ENCODE measurements at regions not wholly inside any gene's neighbourhood (a gene's known extent, or its start where the extent isn't known, plus 50 kb on each side); places are given as distances from the start of the nearest gene placed in this dataset.

- Histone ChIP-seq H3K36me3 (ENCODE audit: control insufficient read depth in 2 of 2, extremely low read depth in 1 of 2, insufficient read depth in 2 of 2, low read length in 2 of 2) (no peaks in the 10 kb centered on the region), H3K9me1 (ENCODE audit: control insufficient read depth, extremely low read depth, insufficient read depth, low read length) (no peaks in the 10 kb centered on the region), H4K20me1 (ENCODE audit: control insufficient read depth, extremely low read depth, insufficient read depth, low read length) (no peaks in the 10 kb centered on the region), H3K9me3 (ENCODE audit: control insufficient read depth, low read depth, low read length) (no peaks in the 10 kb centered on the region), H3K79me2 (ENCODE audit: control insufficient read depth, insufficient read depth, low read length) (no peaks in the 10 kb centered on the region), H3K27me3 (ENCODE audit: control insufficient read depth, extremely low read depth, insufficient read depth, low read length) (no peaks in the 10 kb centered on the region), H3K4me1 (ENCODE audit: control insufficient read depth, extremely low read depth, insufficient read depth, low read length) (no peaks in the 10 kb centered on the region), H3K27ac (ENCODE audit: control insufficient read depth, insufficient read depth, low read length) (no peak overlapping the region), H3K4me2 (ENCODE audit: control insufficient read depth, extremely low read depth, insufficient read depth, low read depth, low read length) (no peak overlapping the region), H2AFZ (ENCODE audit: control insufficient read depth, low read length) (no peak overlapping the region), H3K4me3 (ENCODE audit: control insufficient read depth in 2 of 3, extremely low read depth in 1 of 3, insufficient read depth in 2 of 3, low read depth in 1 of 3, low read length in 3 of 3) (no peak overlapping the region), H3K9ac (ENCODE audit: control insufficient read depth, extremely low read depth, insufficient read depth, low read length) (no peak overlapping the region)
- dilution Hi-C loops (cut with MboI; ENCODE audit: extremely low pct_ligation_motif_present, low sequenced_read_pairs), result no loop called here
- DNase-seq (ENCODE audit: low read depth, low spot score) (no peak), FAIRE-seq (no peak)
- TF ChIP-seq EZH2 (IDR thresholded peaks at IDR 0.05; ENCODE audit: low read length) (no peak), CTCF (optimal IDR thresholded peaks at IDR 0.05 in 1 of 3, IDR thresholded peaks at IDR 0.05 in 1 of 3, conservative IDR thresholded peaks at IDR 0.05 in 1 of 3; ENCODE audit: extremely low read depth in 1 of 3, insufficient read depth in 2 of 3, low read length in 3 of 3) (no peak)
Measured at GRCh38 chr4:132313852-132314251, 835.2 kb upstream of the PCDH10 start.

GRCh38 chr4:132316738-132317137 is 832.4 kb upstream of the PCDH10 start:
- H3K4me3 ChIP-seq (ENCODE audit: control insufficient read depth in 2 of 3, extremely low read depth in 1 of 3, insufficient read depth in 2 of 3, low read depth in 1 of 3, low read length in 3 of 3), result no peak overlapping the region
- no peak for DNase-seq (ENCODE audit: low read depth, low spot score)
- dilution Hi-C loops (cut with MboI; ENCODE audit: extremely low pct_ligation_motif_present, low sequenced_read_pairs), result no loop called here

More at GRCh38 chr4:132316738-132317137, 832.4 kb upstream of the PCDH10 start:
- Histone ChIP-seq H3K27me3 (ENCODE audit: control insufficient read depth, extremely low read depth, insufficient read depth, low read length) (no peaks in the 10 kb centered on the region), H3K9me1 (ENCODE audit: control insufficient read depth, extremely low read depth, insufficient read depth, low read length) (no peaks in the 10 kb centered on the region), H4K20me1 (ENCODE audit: control insufficient read depth, extremely low read depth, insufficient read depth, low read length) (no peaks in the 10 kb centered on the region), H2AFZ (ENCODE audit: control insufficient read depth, low read length) (no peak overlapping the region), H3K36me3 (ENCODE audit: control insufficient read depth in 2 of 2, extremely low read depth in 1 of 2, insufficient read depth in 2 of 2, low read length in 2 of 2) (no peaks in the 10 kb centered on the region), H3K79me2 (ENCODE audit: control insufficient read depth, insufficient read depth, low read length) (no peaks in the 10 kb centered on the region), H3K4me2 (ENCODE audit: control insufficient read depth, extremely low read depth, insufficient read depth, low read depth, low read length) (no peak overlapping the region), H3K4me1 (ENCODE audit: control insufficient read depth, extremely low read depth, insufficient read depth, low read length) (no peaks in the 10 kb centered on the region), H3K9ac (ENCODE audit: control insufficient read depth, extremely low read depth, insufficient read depth, low read length) (no peak overlapping the region), H3K27ac (ENCODE audit: control insufficient read depth, insufficient read depth, low read length) (no peak overlapping the region), H3K9me3 (ENCODE audit: control insufficient read depth, low read depth, low read length) (no peaks in the 10 kb centered on the region)
- no peak for TF ChIP-seq EZH2 (IDR thresholded peaks at IDR 0.05; ENCODE audit: low read length)
- TF ChIP-seq CTCF (optimal IDR thresholded peaks at IDR 0.05 in 1 of 3, IDR thresholded peaks at IDR 0.05 in 1 of 3, conservative IDR thresholded peaks at IDR 0.05 in 1 of 3; ENCODE audit: extremely low read depth in 1 of 3, insufficient read depth in 2 of 3, low read length in 3 of 3), result no peak
- no peak for FAIRE-seq
